GM19025 (cell line): ENCODE measurements at regions not wholly inside any gene's neighbourhood (a gene's known extent, or its start where the extent isn't known, plus 50 kb on each side); places are given as distances from the start of the nearest gene placed in this dataset.

ENCODE experiments used
- ATAC-seq: cut with Tn5 transposase; IDR thresholded peaks from one replicate; pipeline ENCODE4 v1.9.1; 2021; ENCODE audit warnings: mild to moderate bottlenecking, low read depth, moderate library complexity; ENCODE audit not compliant: unreplicated experiment

DNA sequence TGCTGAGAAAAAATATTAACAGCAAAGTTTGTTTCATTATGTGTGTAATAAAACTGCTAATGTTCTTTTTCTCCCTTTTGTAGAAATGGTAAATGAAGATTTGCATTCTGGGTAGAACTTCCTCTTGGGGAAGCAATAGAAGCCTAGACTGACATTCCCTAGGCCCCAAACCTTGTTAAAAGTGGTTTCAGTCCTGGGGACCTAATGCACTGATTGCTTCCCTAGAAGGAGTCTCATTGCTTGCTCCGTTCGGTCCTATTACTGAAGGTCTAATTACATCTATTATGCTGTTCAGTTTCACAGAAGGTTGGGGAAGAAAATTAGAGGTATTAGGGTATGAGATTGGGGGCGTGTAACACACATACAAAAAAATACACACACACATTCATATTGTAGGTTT lies 893.8 kb downstream of the TLE4 start:
- ATAC-seq, result no peak

- ATAC-seq, result no peak
These were observed 877.7 kb downstream of the TLE4 start for GRCh38 chr9:80449513-80449912.

DNA sequence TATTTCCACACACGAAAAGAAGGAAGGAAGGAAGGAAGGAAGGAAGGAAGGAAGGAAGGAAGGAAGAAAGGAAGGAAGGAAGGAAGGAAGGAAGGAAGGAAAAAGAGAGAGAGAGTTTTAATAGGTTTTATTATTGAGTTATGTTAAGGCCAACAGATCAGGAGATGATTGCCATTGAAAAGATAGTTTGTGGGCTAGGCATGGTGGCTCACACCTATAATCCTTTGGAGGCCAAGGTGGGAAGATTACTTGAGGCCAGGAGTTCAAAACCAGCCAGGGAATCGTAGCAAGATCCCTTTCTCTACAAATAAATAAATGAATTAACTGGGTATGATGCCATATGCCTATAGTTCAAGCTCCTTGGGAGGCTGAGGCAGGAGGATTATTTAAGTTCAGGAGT lies 877.2 kb downstream of the TLE4 start:
- ATAC-seq, result no peak

DNA sequence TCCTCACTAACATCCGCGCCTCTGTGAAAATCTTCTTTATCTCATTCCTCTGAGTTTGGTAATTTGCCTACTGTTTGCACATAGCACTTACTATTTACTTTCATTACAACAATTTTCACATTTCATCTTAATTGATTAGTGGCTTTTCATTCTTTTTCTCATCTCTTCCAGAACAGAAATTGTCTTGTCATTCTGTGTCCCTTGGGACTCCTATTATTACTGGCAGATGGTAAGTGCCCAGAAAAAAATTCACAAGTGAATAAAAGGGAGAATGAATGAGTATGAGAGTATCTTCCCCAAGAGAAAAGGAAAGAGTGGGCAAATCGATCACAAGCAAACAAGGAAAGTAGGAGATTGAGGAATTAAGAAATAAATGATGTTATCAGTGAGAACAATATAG lies 876.1 kb downstream of the TLE4 start:
- ATAC-seq, result no peak

DNA sequence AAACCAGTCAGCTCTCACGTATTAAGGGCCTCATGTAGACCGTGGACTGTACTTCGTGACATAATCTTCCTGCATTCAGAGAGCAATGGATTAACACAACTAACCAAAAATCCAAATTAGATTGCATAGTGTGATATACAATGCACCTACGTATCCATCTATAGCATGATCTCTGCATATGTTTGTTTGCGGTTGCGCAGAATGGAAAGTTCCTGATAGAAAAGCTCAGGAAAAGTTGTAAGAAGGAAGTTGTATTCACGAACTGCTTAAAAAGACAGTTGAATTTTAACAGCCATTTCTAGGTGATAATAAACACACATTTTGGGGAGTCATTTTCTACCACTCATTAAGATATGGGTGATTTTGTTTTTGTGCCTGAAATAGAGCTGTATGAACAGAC lies 869.0 kb downstream of the TLE4 start:
- no peak for ATAC-seq

DNA sequence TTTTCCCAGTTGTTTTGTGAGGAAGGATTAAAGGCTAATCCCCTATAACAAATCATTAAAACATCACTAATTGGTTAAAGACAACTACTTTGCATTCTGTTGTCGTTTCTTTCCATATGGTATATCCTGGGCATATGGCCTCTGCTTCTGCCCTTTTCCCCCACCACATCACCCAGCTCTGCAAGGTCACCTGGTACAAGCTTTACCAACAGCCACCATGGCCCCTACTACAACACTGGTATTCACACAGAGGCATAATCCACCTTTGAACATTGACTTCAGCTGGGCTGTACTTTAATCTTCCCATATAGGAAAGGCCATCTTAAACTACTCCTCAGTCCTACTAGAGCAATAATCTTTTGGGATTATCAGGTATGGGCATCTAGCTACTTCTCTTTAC lies 866.1 kb downstream of the TLE4 start:
- no peak for ATAC-seq

DNA sequence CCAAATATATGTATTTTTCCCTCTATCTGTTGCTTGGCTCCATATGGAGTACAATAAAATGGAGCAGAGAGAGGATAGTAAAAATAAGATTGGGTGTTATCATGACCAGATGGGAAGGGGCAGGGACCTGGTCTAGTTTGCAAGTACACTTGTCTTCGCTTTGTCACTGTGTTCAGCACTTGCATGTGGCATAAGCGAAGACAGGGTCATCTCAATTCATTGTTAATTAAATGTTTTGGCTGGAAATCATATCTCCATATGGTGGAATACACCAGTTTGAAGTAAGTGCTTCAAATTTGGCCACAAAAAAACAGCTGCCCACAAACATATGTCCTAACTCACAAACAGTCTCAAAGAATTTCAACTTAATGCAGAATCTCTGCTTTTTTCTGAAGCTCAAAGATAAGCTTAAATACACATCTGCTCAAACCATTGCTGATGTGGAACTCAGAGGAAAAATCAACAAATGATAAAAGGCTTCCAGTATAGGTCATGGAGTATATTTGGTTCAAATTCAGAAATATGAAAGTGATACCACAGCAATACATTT lies 865.4 kb downstream of the TLE4 start:
- no peak for ATAC-seq

GRCh38 chr9:80435591-80435990 lies 863.8 kb downstream of the TLE4 start:
- ATAC-seq, result no peak

DNA sequence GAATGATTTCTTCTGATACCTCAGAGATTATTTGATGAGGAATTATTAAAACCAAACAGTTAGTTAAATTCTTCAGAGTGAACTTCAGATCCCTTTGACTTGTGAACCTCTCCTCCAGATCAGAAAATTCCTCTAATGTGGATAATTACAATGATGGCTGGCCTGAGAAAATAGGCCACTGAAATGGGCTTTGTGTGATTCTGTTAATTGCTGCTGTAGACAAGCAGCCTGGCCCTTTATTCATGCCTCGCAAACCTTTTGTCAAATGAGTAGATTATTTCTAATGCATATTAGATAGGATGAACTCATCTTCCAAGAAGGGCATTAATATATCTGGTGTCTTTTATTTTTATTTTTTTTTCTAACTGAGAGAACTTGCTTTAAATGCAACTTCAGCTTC lies 855.2 kb downstream of the TLE4 start:
- ATAC-seq, result no peak

- no peak for ATAC-seq
These were observed 845.5 kb downstream of the TLE4 start for GRCh38 chr9:80417211-80417773.

DNA sequence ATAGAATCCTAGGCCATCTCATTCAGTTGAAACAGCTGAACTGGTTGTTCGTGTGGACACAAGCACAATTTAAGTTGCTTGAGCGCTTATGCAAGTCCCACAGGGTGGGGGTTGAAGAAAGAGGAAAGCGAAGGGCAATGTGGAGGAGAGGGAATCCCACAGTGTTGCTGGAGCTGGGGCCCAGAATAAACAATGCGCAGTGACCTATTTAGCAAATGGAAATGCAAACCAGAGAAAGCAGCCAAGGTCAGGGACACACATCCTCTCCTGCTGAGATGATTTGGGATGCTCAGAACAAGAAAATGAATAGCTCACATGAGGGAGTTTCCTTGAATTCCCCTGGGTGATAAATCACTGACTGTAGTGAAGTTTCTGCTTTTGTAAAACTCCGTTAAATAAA lies 838.3 kb downstream of the TLE4 start:
- no peak for ATAC-seq

- ATAC-seq, result no peak
These were observed 835.5 kb downstream of the TLE4 start for GRCh38 chr9:80407220-80407619.

GRCh38 chr9:80401243-80401642 lies 829.5 kb downstream of the TLE4 start:
- ATAC-seq, result no peak

GRCh38 chr9:80400624-80401230 lies 829.0 kb downstream of the TLE4 start:
- no peak for ATAC-seq

DNA sequence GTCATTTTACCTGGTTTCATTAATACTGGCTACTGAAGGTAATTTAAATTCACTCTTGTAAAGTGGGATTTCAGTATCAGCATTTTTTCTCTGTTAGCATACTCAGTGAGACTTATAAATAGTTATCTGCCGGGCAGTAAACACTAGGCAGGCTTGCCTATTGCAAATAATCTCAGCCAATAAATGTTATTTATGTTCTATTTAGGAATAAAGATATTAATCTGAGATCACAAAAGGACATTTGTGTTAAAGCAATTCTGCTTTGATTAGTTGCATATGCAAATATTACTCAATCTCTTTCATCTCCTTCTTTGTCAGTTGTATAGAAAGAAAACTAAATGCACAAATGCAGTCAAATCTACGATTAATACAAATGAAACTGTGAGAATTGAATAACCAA lies 827.8 kb downstream of the TLE4 start:
- no peak for ATAC-seq

- no peak for ATAC-seq
These were observed 816.1 kb downstream of the TLE4 start for GRCh38 chr9:80387828-80388227.

DNA sequence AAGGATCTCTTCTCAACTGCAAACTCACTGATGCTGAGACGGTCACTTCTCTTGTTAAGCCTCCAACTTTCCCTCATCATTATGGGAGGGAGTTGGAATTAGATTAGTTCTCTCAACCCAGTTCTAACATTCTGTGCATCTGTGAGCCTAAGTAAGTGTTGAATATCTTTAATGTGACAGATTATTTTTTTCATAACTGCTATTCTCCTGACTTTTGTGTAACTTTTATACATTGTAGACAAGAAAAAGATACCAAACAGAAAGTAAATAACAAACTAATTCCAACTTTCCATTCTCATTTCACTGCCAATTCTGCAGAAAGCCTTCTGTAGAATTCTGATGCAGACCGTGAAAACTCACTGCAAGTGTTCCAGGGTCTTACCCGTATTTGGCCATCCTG lies 813.5 kb downstream of the TLE4 start:
- ATAC-seq, result no peak

- ATAC-seq, result no peak
These were observed 811.6 kb downstream of the TLE4 start for GRCh38 chr9:80383331-80383730.

DNA sequence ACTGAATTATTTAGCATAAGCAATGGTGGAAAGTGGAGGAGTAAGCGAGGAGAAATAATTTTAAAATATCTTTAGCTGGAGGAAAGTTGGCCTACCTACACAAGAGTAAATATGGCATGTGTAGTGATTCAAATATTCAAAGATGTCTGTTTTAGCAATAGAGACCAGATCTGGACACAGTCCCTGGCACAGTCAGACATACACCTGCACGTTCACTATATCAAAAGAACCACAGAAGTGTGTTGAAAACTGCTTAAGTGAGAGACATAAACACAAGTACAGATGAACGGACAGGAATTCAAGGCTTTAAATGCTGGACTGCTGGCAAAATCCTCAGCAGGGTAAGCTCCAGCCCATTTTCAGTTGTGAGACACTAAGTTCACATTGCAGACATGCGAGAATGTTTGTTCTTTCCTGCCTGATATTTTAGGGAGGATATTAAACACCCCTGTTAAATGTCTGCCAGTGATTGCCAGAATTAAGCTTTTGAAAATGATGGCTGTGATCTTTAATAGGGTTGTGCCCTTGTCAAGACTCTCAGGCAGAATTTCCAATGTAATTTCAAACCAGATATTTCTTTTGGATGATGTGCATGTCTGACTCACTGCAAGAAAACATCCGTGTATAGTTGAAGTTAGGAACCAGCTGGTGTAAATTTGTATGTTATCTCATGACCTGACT lies 810.6 kb downstream of the TLE4 start:
- no peak for ATAC-seq

- no peak for ATAC-seq
These were observed 808.5 kb downstream of the TLE4 start for GRCh38 chr9:80380301-80380700.

GRCh38 chr9:80378669-80379293 lies 807.0 kb downstream of the TLE4 start:
- ATAC-seq, result no peak

GRCh38 chr9:80376180-80376579 lies 804.4 kb downstream of the TLE4 start:
- ATAC-seq, result no peak
